CD8-positive, alpha-beta memory T cell (primary cell): ENCODE measurements at regions not wholly inside any gene's neighbourhood (a gene's known extent, or its start where the extent isn't known, plus 50 kb on each side); places are given as distances from the start of the nearest gene placed in this dataset.
"Not testable (repeated sequence)": the region's sequence is repeated elsewhere in the genome, so short reads cannot be mapped to it uniquely, and the experiment has no call there.

Source experiments
- CTCF ChIA-PET: fragments of 350-600 bp; sonication (Branson Sonifier 250); formaldehyde crosslinking; loops from one replicate; lab custom pipeline; 2021; ENCODE audit warnings: antibody characterized with exemption; lab: Charles Lee
- POLR2A ChIA-PET: fragments of 350-600 bp; sonication (Branson Sonifier 250); formaldehyde crosslinking; loops from one replicate; lab custom pipeline; 2021; ENCODE audit warnings: antibody characterized with exemption; lab: Charles Lee
- DNase-seq, 5 donors: peaks; one replicate each; pipeline versions ENCODE4 v3.0.0 to v3.0.0-alpha.2; 2020 to 2022; ENCODE audit warnings: mixed read lengths in 1 of 5
- H3K27ac ChIP-seq: one replicate; pipeline ENCODE4 v1.7.0; 2013; ENCODE audit warnings: low read depth, mild to moderate bottlenecking, low read length, moderate library complexity
- H3K27me3 ChIP-seq: 2 replicates; pipeline ENCODE4 v1.7.0; 2013; ENCODE audit warnings: low read length, mild to moderate bottlenecking; ENCODE audit not compliant: insufficient read depth, poor library complexity, severe bottlenecking
- H3K36me3 ChIP-seq: 2 replicates; pipeline ENCODE4 v1.7.0; 2013; ENCODE audit warnings: mild to moderate bottlenecking, low read length, moderate library complexity; ENCODE audit not compliant: insufficient read depth
- H3K4me1 ChIP-seq: 2 replicates; pipeline ENCODE4 v1.7.0; 2013; ENCODE audit warnings: mild to moderate bottlenecking, low read length, moderate library complexity; ENCODE audit not compliant: insufficient read depth
- H3K4me3 ChIP-seq: 2 replicates; pipeline ENCODE4 v1.7.0; 2013; ENCODE audit warnings: mild to moderate bottlenecking, low read length
- H3K9me3 ChIP-seq: 2 replicates; pipeline ENCODE4 v1.7.0; 2013; ENCODE audit warnings: mild to moderate bottlenecking, low read length
- H3K27ac Mint-ChIP-seq, 8 donors: one replicate each; pipeline ENCODE4 v1.8.0; 2020 to 2021; ENCODE audit warnings: mixed read lengths in 8 of 8, mild to moderate bottlenecking in 6 of 8, inconsistent platforms in 3 of 8, moderate library complexity in 3 of 8
- H3K27me3 Mint-ChIP-seq, 2 donors: one replicate each; pipeline ENCODE4 v1.8.0; 2020 to 2021; ENCODE audit warnings: mixed read lengths in 2 of 2, mild to moderate bottlenecking in 1 of 2, moderate library complexity in 1 of 2
- H3K36me3 Mint-ChIP-seq, 3 donors: one replicate each; pipeline ENCODE4 v1.8.0; 2020 to 2021; ENCODE audit warnings: mixed read lengths in 3 of 3, inconsistent platforms in 1 of 3, mild to moderate bottlenecking in 1 of 3
- H3K4me1 Mint-ChIP-seq, 3 donors: one replicate each; pipeline ENCODE4 v1.8.0; 2020 to 2021; ENCODE audit warnings: mixed read lengths in 3 of 3, inconsistent platforms in 1 of 3, mild to moderate bottlenecking in 1 of 3
- H3K4me3 Mint-ChIP-seq, 7 donors: one replicate each; pipeline ENCODE4 v1.8.0; 2020 to 2021; ENCODE audit warnings: mixed read lengths in 7 of 7, mild to moderate bottlenecking in 6 of 7, moderate library complexity in 4 of 7, inconsistent platforms in 2 of 7
- H3K9me3 Mint-ChIP-seq, 5 donors: one replicate each; pipeline ENCODE4 v1.8.0; 2020 to 2022; ENCODE audit warnings: mixed read lengths in 5 of 5, mild to moderate bottlenecking in 3 of 5, moderate library complexity in 2 of 5, inconsistent platforms in 1 of 5

DNA sequence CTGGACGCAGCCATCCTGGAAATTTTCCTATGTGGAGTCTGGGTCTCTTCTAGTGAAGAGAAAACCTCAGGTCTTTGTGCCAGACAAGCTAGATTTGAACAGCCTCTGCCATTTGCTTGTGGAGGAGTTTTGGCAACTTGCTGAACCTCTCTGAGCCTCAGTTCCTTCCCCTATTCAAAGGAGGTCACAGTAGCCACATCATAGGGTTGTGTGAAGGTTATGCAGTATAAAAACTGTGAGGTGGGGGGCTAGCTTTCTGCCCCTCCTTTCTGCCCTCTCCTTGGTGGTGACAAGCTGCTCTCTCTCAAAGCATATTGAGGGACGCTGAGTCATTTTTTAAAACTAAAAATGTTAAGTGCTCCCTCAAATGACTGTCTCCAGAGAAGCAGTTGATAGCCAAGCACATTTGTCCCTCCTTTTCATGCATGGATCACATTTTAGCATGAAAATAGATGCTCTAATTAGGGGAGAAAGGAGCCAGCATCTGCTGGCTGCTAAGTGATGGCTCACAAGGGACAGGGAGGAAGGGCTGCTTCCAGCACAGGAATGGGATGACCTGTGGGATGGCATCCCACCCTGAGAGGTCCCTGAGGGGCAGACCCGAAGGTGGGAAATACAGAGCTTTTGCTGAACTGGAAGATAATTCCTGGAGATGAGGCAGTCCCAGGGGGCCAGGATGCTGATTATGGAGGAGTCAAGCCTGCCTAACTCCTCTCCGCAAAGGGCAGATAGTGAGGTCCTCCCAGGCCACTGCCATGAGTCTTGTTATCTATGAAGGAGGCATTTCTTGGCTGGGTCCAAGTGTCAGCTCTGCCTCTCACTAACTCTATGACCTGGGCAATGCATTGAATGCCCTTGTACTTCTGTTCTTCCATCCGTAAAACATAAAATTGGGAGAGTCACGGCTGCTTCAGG lies 218.8 kb downstream of the RAB11FIP4 start:
- Histone ChIP-seq H3K27ac (no peak overlapping the region), H3K9me3 (no peaks in the 10 kb centered on the region), H3K27me3 (no peaks in the 10 kb centered on the region), H3K36me3 (no peaks in the 10 kb centered on the region), H3K4me1 (no peaks in the 10 kb centered on the region), H3K4me3 (no peak overlapping the region)
- Mint-ChIP-seq H3K36me3 (no peaks in the 10 kb centered on the region), H3K4me3 (no peak overlapping the region), H3K4me1 (no peaks in the 10 kb centered on the region), H3K27ac (no peak overlapping the region), H3K27me3 (peaks cover 10 to 32% of the 10 kb centered on the region in 2 donors), H3K9me3 (peaks cover 0 to 2% (median 0%) of the 10 kb centered on the region in 5 donors)
- ChIA-PET POLR2A (no interaction called here), CTCF (interaction anchor here (0.6 kb wide), 1 partner anchor 316 kb away, joined by 3 read pairs; no protein-coding TSS in a partner anchor)
- no peak for DNase-seq

DNA sequence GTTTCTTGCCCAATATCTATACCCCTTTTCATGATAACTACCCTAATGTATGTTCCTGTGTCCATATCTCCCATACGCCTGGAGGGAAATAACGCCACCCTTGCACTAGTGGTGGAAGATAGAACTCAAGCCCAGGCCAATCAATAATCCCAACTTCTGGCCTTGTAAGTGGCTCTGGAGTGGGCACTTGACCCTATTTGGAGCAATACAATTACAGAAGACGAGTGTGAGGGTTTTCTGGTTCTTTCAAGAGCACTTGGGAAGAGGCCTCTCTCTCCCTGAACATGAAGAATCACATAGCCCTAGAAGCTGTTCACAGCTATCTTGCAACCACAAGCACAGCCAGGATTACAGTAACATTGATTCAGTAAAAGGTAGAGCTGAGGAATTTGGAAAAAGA lies 217.9 kb downstream of the RAB11FIP4 start:
- no peaks in the 10 kb centered on the region for H3K9me3 ChIP-seq

DNA sequence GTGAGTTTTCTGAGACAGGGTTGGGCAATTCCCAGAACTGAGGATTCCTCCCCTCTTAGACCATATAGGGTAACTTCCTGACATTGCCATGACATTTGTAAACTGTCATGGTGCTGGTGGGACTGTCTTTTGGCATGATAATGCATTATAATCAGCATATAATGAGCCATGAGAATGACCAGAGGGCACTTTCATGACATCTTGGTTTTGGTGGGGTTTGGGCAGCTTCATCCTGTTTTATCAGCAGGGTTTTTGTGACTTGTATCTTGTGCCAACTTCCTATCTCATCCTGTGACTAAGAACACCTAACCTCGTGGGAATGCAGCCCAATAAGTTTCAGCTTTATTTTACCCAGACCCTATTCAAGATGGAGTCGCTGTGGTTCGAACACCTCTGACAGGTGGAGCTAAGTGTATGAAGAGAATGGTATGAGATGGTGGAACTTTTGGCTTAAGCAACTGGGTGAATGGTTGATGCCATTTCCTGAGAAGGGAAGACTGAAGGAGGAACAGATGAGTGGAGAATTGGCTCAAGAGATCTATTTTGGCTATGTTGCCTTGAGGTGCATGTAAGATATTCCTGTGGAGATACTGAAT lies 217.3 kb downstream of the RAB11FIP4 start:
- CTCF ChIA-PET = no interaction called here

More for the DNA sequence above, 217.9 kb downstream of the RAB11FIP4 start:
- no peak overlapping the region for H3K27ac ChIP-seq
- Mint-ChIP-seq H3K27me3 (peaks cover 8 to 40% of the 10 kb centered on the region in 2 donors), H3K27ac (no peak overlapping the region), H3K36me3 (no peaks in the 10 kb centered on the region), H3K4me3 (no peak overlapping the region), H3K4me1 (no peaks in the 10 kb centered on the region), H3K9me3 (peaks cover 0 to 2% (median 0%) of the 10 kb centered on the region in 5 donors)
- H3K36me3 ChIP-seq = no peaks in the 10 kb centered on the region
- ChIA-PET POLR2A (no interaction called here), CTCF (no interaction called here)
- no peaks in the 10 kb centered on the region for H3K4me1 ChIP-seq
- H3K27me3 ChIP-seq = no peaks in the 10 kb centered on the region
- DNase-seq = no peak
- no peak overlapping the region for H3K4me3 ChIP-seq

DNA sequence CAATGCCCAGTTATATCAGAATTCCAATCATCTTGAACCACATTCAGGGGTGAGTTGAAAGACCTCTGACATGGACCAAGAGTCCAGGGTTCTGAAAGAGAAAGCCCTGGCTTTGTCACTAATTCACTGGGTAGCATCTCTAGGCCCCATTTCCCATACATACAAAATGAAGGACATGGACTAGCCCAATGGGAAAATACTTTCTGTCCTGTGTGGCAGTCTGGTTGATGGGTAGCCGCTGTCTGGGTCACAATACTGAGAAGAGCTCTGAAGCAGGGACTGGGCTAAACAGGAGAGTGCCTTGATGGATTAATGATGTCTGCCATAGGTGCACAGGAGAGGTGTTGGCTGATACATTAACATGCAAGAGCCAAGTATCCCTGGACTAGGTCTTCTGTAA lies 214.3 kb downstream of the RAB11FIP4 start:
- no peak overlapping the region for H3K4me3 ChIP-seq
- no peaks in the 10 kb centered on the region for H3K4me1 ChIP-seq
- no peaks in the 10 kb centered on the region for H3K9me3 ChIP-seq
- no peak for DNase-seq
- Mint-ChIP-seq H3K9me3 (no peaks in the 10 kb centered on the region), H3K27me3 (peaks cover 3 to 38% of the 10 kb centered on the region in 2 donors), H3K27ac (no peak overlapping the region), H3K4me3 (no peak overlapping the region), H3K4me1 (no peaks in the 10 kb centered on the region), H3K36me3 (no peaks in the 10 kb centered on the region)
- CTCF ChIA-PET = no interaction called here
- H3K27ac ChIP-seq = no peak overlapping the region
- POLR2A ChIA-PET = no interaction called here
- H3K27me3 ChIP-seq = no peaks in the 10 kb centered on the region
- no peaks in the 10 kb centered on the region for H3K36me3 ChIP-seq

More for the DNA sequence above, 217.3 kb downstream of the RAB11FIP4 start:
- H3K36me3 ChIP-seq = no peaks in the 10 kb centered on the region
- Mint-ChIP-seq H3K4me1 (no peaks in the 10 kb centered on the region), H3K4me3 (no peak overlapping the region), H3K9me3 (peaks cover 0 to 2% (median 0%) of the 10 kb centered on the region in 5 donors), H3K27me3 (peaks cover 6 to 43% of the 10 kb centered on the region in 2 donors), H3K36me3 (no peaks in the 10 kb centered on the region), H3K27ac (no peak overlapping the region)
- no peaks in the 10 kb centered on the region for H3K27me3 ChIP-seq
- H3K4me3 ChIP-seq = no peak overlapping the region
- no peak overlapping the region for H3K27ac ChIP-seq
- POLR2A ChIA-PET = no interaction called here
- DNase-seq = no peak
- H3K9me3 ChIP-seq = no peaks in the 10 kb centered on the region
- no peaks in the 10 kb centered on the region for H3K4me1 ChIP-seq

DNA sequence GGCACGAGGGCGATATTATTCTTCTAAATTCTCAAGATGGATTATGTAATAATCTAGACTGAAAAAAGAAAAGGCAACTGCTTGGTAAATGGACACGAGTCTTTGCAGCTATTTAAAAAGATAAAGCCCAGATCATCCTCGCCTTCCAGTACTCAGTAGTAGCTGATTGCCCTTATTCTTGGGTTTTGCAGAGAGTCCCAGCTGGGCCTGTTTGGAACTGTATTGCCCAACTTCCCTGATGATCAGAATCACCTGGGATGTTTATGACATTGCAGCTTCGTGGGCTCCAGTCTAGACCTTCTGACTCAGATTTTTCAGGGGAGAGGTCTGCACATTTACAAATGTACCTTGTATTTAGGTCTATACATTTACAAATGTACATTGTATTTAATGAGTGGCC lies 213.5 kb downstream of the RAB11FIP4 start:
- DNase-seq = no peak
- H3K9me3 ChIP-seq = no peaks in the 10 kb centered on the region
- Mint-ChIP-seq H3K9me3 (no peaks in the 10 kb centered on the region), H3K4me3 (no peak overlapping the region), H3K27me3 (peaks cover 3 to 36% of the 10 kb centered on the region in 2 donors), H3K36me3 (no peaks in the 10 kb centered on the region), H3K27ac (no peak overlapping the region), H3K4me1 (no peaks in the 10 kb centered on the region)
- no peaks in the 10 kb centered on the region for H3K4me1 ChIP-seq
- CTCF ChIA-PET = no interaction called here
- no peak overlapping the region for H3K27ac ChIP-seq
- POLR2A ChIA-PET = no interaction called here
- H3K27me3 ChIP-seq = no peaks in the 10 kb centered on the region
- no peak overlapping the region for H3K4me3 ChIP-seq
- H3K36me3 ChIP-seq = no peaks in the 10 kb centered on the region

DNA sequence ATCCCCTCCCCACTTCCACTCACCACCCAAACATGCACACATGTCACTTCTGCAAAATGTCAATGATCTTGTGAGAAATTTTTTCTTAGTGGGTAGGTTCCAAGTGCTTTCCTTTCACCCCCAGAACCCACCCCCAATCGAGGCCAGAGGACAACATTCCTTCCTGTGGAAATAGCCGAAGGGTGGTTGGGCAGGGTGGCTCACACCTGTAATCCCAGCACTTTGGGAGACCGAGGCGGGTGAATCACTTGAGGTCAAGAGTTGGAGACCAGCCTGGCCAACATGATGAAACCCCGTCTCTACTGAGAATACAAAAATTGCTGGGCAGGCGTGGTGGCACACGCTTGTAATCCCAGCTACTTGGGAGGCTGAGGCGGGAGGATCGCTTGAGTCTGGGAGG lies 208.7 kb downstream of the RAB11FIP4 start:
- H3K9me3 Mint-ChIP-seq, POLR2A ChIA-PET, H3K4me3 ChIP-seq, H3K4me3 Mint-ChIP-seq, H3K36me3 ChIP-seq, H3K4me1 Mint-ChIP-seq, H3K27me3 ChIP-seq, H3K27ac Mint-ChIP-seq, H3K27ac ChIP-seq, H3K4me1 ChIP-seq, H3K36me3 Mint-ChIP-seq, DNase-seq, CTCF ChIA-PET, H3K9me3 ChIP-seq: not testable (repeated sequence)
- H3K27me3 Mint-ChIP-seq = peaks cover 0 to 15% of the 10 kb centered on the region in 2 donors

DNA sequence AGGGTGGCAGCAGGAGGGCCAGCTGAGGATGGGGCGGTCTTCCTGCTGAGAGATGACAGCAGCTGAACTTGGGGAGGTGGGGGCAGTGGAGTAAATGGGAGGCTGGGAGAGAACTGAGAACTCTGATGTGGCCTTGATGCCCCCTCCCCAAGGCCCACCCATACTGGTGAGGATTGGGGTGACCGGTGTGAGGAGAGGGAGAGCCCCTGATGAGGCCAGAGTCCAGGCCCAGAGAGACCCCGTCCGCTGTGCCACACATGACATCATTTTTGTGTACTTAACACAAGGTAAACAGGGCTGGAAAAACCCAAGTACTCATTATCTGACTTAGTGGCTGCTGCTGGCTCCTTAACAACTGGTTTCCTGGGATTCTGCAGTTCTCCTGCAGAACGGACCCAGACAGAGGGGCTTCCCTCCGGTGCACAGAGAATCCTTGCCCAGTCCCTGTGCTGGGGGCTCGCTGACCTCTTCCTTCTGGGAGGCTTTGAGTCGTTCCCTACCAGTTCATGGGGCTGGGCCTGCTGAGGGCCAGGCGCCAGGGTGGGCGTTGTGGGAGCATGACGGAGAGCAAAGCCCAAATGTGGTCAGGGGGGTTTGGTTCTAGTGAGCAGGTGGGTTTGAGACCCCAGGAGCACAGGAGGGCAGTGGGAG lies 207.6 kb downstream of the RAB11FIP4 start:
- H3K36me3 ChIP-seq = no peaks in the 10 kb centered on the region

DNA sequence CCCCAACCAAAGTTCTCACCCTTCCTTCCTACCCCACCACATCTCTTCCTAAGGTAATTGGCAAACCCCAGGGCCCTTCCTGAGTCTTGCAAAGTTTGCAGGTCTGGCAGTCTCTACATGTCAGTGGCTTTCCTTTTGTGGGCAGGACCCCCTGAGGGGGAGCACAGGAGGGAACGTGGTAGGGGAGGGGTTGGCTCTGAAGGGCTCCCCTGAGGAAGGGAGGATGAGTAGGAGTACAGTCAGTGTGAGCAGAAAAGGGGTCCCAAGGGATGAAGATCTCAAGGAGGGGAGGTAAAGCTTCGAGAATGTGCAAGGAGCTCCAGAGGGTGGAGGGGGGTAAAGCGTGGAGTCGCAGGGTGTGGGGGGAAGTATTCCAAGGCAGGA lies 206.9 kb downstream of the RAB11FIP4 start:
- no peaks in the 10 kb centered on the region for H3K4me1 Mint-ChIP-seq
- H3K9me3 ChIP-seq = no peaks in the 10 kb centered on the region
- H3K9me3 Mint-ChIP-seq = no peaks in the 10 kb centered on the region
- H3K4me1 ChIP-seq = no peaks in the 10 kb centered on the region
- no peaks in the 10 kb centered on the region for H3K27me3 ChIP-seq
- H3K27ac Mint-ChIP-seq = peak overlapping the region in 1 of 8 donors; percentile 60
- H3K36me3 Mint-ChIP-seq = no peaks in the 10 kb centered on the region
- H3K4me3 ChIP-seq = no peak overlapping the region
- H3K36me3 ChIP-seq = no peaks in the 10 kb centered on the region
- no peak overlapping the region for H3K4me3 Mint-ChIP-seq
- H3K27me3 Mint-ChIP-seq = peaks cover 0 to 3% of the 10 kb centered on the region in 2 donors
- DNase-seq = no peak
- ChIA-PET POLR2A (no interaction called here), CTCF (no interaction called here)
- no peak overlapping the region for H3K27ac ChIP-seq

More for the DNA sequence above, 207.6 kb downstream of the RAB11FIP4 start:
- DNase-seq = no peak
- no peaks in the 10 kb centered on the region for H3K4me1 ChIP-seq
- Mint-ChIP-seq H3K9me3 (no peaks in the 10 kb centered on the region), H3K27me3 (peaks cover 0 to 6% of the 10 kb centered on the region in 2 donors), H3K27ac (no peak overlapping the region), H3K36me3 (no peaks in the 10 kb centered on the region), H3K4me1 (no peaks in the 10 kb centered on the region), H3K4me3 (no peak overlapping the region)
- no peaks in the 10 kb centered on the region for H3K27me3 ChIP-seq
- POLR2A ChIA-PET = no interaction called here
- H3K9me3 ChIP-seq = no peaks in the 10 kb centered on the region
- no peak overlapping the region for H3K4me3 ChIP-seq
- no peak overlapping the region for H3K27ac ChIP-seq
- CTCF ChIA-PET = no interaction called here
